ENCODE measurements at regions not wholly inside any gene's neighbourhood (a gene's known extent, or its start where the extent isn't known, plus 50 kb on each side); places are given as distances from the start of the nearest gene placed in this dataset.
"Not testable (repeated sequence)": the region's sequence is repeated elsewhere in the genome, so short reads cannot be mapped to it uniquely, and the experiment has no call there.

GRCh38 chr18:14459826-14460225 is 83.6 kb downstream of the POTEC start:
- not testable (repeated sequence) for TF ChIP-seq CTCF (IDR thresholded peaks at IDR 0.05; ENCODE audit: low read length); EZH2 (optimal IDR thresholded peaks at IDR 0.05; ENCODE audit: low read depth, low read length)

All from MM.1S (cell line).